ENCODE measurements at regions not wholly inside any gene's neighbourhood (a gene's known extent, or its start where the extent isn't known, plus 50 kb on each side); places are given as distances from the start of the nearest gene placed in this dataset.

GRCh38 chr3:161171113-161171512, 50.0 kb upstream of the NMD3 start:
- TF ChIP-seq POLR2A (IDR thresholded peaks at IDR 0.05) (no peak), CTCF (IDR thresholded peaks at IDR 0.05) (no peak)

Measured in suprapubic skin (tissue), 3 donors.